Choroid plexus epithelial cell (primary cell): ENCODE measurements at regions not wholly inside any gene's neighbourhood (a gene's known extent, or its start where the extent isn't known, plus 50 kb on each side); places are given as distances from the start of the nearest gene placed in this dataset.
A peak's percentile ranks its signal among the peaks of the same experiment; 100 is the strongest.

Experiments
- DNase-seq: peaks from one replicate; pipeline ENCODE4 v3.0.0-alpha.2; 2010; ENCODE audit warnings: low read depth
- H3K4me3 ChIP-seq: 2 replicates; pipeline ENCODE4 v1.5.1; 2011; ENCODE audit warnings: low read depth, mild to moderate bottlenecking, control low read depth, low read length, moderate library complexity
- TF ChIP-seq, protein P1 (sequence below): conservative IDR thresholded peaks from 2 replicates; pipeline ENCODE4 v1.5.1; 2011; ENCODE audit warnings: low read depth, mild to moderate bottlenecking, control low read depth, inconsistent platforms, low read length, moderate library complexity

DNA sequence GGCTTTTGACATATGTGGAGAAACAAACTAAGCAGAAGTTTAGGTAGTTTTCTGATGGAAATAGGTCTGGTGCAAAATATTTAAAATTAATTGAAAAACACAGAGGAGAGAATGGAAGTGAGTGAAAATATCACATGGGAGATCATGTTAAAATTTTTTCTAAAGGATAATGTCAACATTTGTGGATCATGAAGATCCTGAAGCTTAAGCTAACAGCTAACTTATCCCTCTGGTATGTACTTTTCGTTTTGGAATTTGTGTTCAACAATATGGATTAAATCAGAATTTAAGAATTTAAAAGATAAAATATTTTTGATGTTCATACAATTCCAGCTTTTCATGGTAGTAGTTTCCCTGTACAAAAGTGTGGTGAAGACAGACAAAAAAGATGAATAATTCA is 572.8 kb upstream of the FAM241A start:
- H3K4me3 ChIP-seq: no peak overlapping the region
- DNase-seq: no peak
- TF ChIP-seq, protein P1, sequence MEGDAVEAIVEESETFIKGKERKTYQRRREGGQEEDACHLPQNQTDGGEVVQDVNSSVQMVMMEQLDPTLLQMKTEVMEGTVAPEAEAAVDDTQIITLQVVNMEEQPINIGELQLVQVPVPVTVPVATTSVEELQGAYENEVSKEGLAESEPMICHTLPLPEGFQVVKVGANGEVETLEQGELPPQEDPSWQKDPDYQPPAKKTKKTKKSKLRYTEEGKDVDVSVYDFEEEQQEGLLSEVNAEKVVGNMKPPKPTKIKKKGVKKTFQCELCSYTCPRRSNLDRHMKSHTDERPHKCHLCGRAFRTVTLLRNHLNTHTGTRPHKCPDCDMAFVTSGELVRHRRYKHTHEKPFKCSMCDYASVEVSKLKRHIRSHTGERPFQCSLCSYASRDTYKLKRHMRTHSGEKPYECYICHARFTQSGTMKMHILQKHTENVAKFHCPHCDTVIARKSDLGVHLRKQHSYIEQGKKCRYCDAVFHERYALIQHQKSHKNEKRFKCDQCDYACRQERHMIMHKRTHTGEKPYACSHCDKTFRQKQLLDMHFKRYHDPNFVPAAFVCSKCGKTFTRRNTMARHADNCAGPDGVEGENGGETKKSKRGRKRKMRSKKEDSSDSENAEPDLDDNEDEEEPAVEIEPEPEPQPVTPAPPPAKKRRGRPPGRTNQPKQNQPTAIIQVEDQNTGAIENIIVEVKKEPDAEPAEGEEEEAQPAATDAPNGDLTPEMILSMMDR: no peak

DNA sequence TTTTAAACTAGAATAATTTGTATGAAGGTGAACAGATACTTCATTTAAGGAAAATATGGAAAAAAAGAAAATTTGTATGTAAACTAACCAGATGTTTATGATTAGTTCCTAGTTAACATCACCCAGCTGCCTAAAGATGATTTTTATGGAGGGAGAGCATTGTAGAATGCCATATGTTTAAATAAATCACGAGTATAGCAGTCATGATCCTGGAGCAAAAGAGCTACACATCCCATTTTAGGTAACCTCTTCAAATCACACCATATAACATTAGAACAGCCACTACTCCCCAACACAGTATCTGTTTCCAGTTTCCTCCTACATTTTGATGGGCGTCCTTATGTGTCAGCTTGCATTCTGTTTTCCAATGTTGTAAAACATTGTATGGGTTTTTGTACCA is 571.9 kb upstream of the FAM241A start:
- TF ChIP-seq, protein P1: no peak
- no peak for DNase-seq
- no peak overlapping the region for H3K4me3 ChIP-seq

DNA sequence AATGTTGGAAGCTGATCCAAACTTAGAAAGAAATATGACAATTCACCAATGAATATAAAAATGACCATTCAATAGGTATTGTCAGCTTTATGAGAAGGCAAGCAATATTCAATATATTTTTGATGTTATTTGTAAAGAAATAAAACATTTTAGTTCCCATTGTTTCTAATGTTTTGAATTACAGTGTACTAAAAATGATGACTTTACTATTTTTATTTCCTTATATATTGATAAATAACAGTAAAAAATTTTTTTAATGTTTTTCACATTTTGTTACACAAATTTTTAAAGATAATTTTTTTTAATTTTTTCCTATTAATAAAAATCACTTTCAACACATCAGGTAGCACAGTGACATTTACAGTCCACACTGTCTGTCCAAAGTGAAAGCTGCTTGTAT is 565.5 kb upstream of the FAM241A start:
- DNase-seq: no peak
- TF ChIP-seq, protein P1: no peak
- H3K4me3 ChIP-seq: no peak overlapping the region

DNA sequence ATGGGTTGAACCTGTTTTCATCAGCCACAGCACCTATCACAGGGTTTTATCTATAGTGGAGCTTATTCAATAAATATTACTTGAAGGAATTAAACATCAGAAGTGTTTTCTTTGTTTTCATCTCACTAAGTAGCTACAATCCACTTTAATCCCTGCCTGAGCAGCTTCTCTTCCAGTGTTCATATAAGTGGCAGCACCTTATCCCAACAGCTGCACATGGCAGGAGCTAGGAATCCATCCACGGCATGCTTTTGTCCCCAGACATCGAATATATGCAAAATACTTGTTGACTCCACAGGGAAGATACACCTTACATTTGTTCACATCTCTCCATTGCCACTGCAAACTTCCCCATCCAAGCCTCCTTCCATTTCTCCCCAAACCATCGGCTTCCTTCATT is 549.8 kb upstream of the FAM241A start:
- TF ChIP-seq, protein P1: no peak
- DNase-seq: no peak

DNA sequence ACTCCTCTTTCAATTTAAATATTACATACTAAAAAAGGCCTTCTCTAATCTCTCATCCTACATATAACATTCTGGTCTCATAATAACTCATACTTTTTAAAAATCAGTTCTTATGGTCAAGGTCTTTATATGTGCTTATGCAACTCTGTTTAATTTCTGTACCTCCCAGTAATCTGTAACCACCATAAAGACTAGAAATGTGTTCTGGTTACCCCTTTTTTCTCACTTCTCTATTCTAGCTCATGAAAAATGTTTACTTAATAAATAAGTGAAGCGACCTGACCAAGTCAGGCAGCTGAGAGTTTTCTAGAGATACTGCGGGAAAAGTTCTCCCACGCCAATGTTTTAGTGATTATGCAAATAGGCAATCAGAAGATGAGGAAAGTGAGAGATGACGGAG is 548.8 kb upstream of the FAM241A start:
- TF ChIP-seq, protein P1: no peak
- no peak overlapping the region for H3K4me3 ChIP-seq
- no peak for DNase-seq

More for the DNA sequence above, 549.8 kb upstream of the FAM241A start:
- H3K4me3 ChIP-seq: no peak overlapping the region

DNA sequence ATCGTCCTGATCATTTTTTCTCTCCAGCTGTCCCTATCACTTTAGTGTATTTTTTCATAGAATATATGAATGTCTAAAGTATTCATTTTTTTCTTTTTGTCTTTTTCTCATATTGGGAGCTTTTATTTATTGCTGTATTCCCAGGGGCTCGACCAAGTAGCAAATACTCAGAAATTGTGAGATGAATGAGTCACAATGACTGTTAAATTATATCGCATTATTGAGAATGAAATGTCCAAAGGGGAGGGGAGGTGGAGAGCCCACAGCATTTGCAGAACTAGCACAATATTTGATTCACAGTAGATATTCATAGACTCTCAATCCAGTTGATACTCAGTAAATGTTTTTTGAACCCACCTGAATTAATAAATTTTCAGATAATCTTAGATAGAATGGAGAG is 543.6 kb upstream of the FAM241A start:
- TF ChIP-seq, protein P1: no peak
- no peak overlapping the region for H3K4me3 ChIP-seq
- no peak for DNase-seq

DNA sequence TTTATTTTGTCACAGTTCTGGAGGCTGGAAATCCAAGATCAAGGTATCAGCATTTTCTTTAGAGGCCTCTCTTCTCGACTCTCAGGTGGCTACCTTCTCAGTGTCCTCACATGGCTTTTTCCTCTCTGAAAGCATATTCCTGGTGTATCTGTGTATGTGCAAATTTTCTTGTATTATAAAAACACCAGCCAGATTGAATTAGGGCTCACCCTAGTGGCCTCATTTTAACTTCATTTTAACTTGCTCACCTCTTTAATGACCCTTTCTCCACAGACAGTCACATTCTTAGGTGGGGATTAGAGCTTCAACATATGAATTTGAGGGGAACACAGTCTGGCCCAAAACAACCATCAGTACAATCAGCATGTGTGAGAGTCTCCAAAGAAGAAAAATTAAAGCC is 542.4 kb upstream of the FAM241A start:
- peak; percentile 34 for DNase-seq
- no peak overlapping the region for H3K4me3 ChIP-seq
- TF ChIP-seq, protein P1: peak; percentile 35
